H1 (cell line): ENCODE measurements at regions not wholly inside any gene's neighbourhood (a gene's known extent, or its start where the extent isn't known, plus 50 kb on each side); places are given as distances from the start of the nearest gene placed in this dataset.

Source experiments
- CTCF ChIA-PET: fragments of 300-600 bp; sonication (Branson Sonifier 250); formaldehyde crosslinking; loops from one replicate; lab custom pipeline; 2021; ENCODE audit not compliant: partially characterized antibody; lab: Charles Lee
- POLR2A ChIA-PET: fragments of 300-600 bp; sonication (Branson Sonifier 250); formaldehyde crosslinking; loops from one replicate; lab custom pipeline; 2021; ENCODE audit warnings: inconsistent platforms; ENCODE audit not compliant: partially characterized antibody; lab: Charles Lee
- DNase-seq, 2 experiments: peaks; one replicate each; pipeline versions ENCODE4 v3.0.0 to v3.0.0-alpha.2; 2010 to 2022; ENCODE audit warnings: low spot score in 2 of 2, low read depth in 1 of 2, mixed read lengths in 1 of 2
- FAIRE-seq: peaks from 2 replicates; lab custom pipeline; 2011; peaks lifted over from hg19 to GRCh38; lab: Jason Lieb, UNC
- H2AFZ ChIP-seq: 2 replicates; pipeline ENCODE4 v1.8.1; 2012; ENCODE audit warnings: low read length, inconsistent platforms
- H2AK5ac ChIP-seq: 2 replicates; pipeline ENCODE4 v1.6.1; 2013; ENCODE audit warnings: low read depth, low read length
- H2BK120ac ChIP-seq: replicated peaks from 2 replicates; pipeline ENCODE3; 2013; ENCODE audit warnings: low read depth, low read length, inconsistent platforms
- H2BK12ac ChIP-seq: 2 replicates; pipeline ENCODE4 v1.6.1; 2013; ENCODE audit warnings: low read depth, low read length
- H2BK15ac ChIP-seq: 2 replicates; pipeline ENCODE4 v1.6.1; 2013; ENCODE audit warnings: low read length
- H2BK20ac ChIP-seq: 2 replicates; pipeline ENCODE4 v1.6.1; 2013; ENCODE audit warnings: low read length
- H2BK5ac ChIP-seq: 2 replicates; pipeline ENCODE4 v1.6.1; 2013; ENCODE audit warnings: low read depth, low read length
- H3K14ac ChIP-seq: 2 replicates; pipeline ENCODE4 v1.6.1; 2013; ENCODE audit warnings: inconsistent platforms; ENCODE audit not compliant: insufficient read length
- H3K18ac ChIP-seq: 2 replicates; pipeline ENCODE4 v1.6.1; 2013; ENCODE audit warnings: low read length; ENCODE audit errors: extremely low read depth
- H3K23ac ChIP-seq: 2 replicates; pipeline ENCODE4 v1.6.1; 2013; ENCODE audit warnings: inconsistent platforms; ENCODE audit not compliant: insufficient read length
- H3K23me2 ChIP-seq: 2 replicates; pipeline ENCODE4 v1.6.1; 2013; ENCODE audit warnings: low read depth, low read length
- H3K27ac ChIP-seq: 2 replicates; pipeline ENCODE4 v1.6.1; 2011; ENCODE audit warnings: low read depth, low read length, inconsistent platforms
- H3K27me3 ChIP-seq, 4 experiments: replicated peaks in 1 of 4; 1 replicate in 1 of 4; 2 replicates in 3 of 4; pipeline versions ENCODE4 v1.6.1 to v1.8.1; 2011 to 2013; ENCODE audit warnings: low read length in 3 of 4, mild to moderate bottlenecking in 3 of 4, inconsistent platforms in 2 of 4, mixed read lengths in 2 of 4, moderate library complexity in 1 of 4; ENCODE audit not compliant: control insufficient read depth in 3 of 4, insufficient read depth in 3 of 4; ENCODE audit errors: extremely low read depth in 1 of 4
- H3K36me3 ChIP-seq, 4 experiments: 2 replicates each; pipeline versions ENCODE4 v1.6.1 to v1.8.1; 2011 to 2013; ENCODE audit warnings: mild to moderate bottlenecking in 4 of 4, low read length in 3 of 4, moderate library complexity in 2 of 4, control low read depth in 1 of 4, inconsistent platforms in 1 of 4; ENCODE audit not compliant: insufficient read depth in 4 of 4, control insufficient read depth in 2 of 4
- H3K4ac ChIP-seq: replicated peaks from 2 replicates; pipeline ENCODE3; 2013; ENCODE audit warnings: low read length, low read depth, mixed read lengths, inconsistent platforms; ENCODE audit not compliant: insufficient read length
- H3K4me1 ChIP-seq, 4 experiments: replicated peaks in 1 of 4; 1 replicate in 1 of 4; 2 replicates in 3 of 4; pipeline versions ENCODE4 v1.6.1 to v1.8.1; 2011 to 2013; ENCODE audit warnings: low read length in 3 of 4, inconsistent platforms in 2 of 4, mixed read lengths in 1 of 4; ENCODE audit not compliant: insufficient read depth in 4 of 4, control insufficient read depth in 3 of 4
- H3K4me2 ChIP-seq, 2 experiments: 2 replicates each; pipeline versions ENCODE4 v1.6.1 to v1.8.1; 2011 to 2013; ENCODE audit warnings: low read depth in 2 of 2, low read length in 2 of 2, control low read depth in 1 of 2, inconsistent platforms in 1 of 2, mild to moderate bottlenecking in 1 of 2; ENCODE audit not compliant: insufficient read depth in 1 of 2
- H3K4me3 ChIP-seq, 4 experiments: fragments of 200-600, 300-600 bp in 1 of 4; sonication (generic), shearing (Covaris generic), sonication (Bioruptor Twin) in 1 of 4; 2 replicates each; pipeline versions ENCODE4 v1.5.1 to v1.8.1; 2011 to 2016; ENCODE audit warnings: low read length in 4 of 4, low read depth in 3 of 4, control low read depth in 2 of 4, inconsistent platforms in 2 of 4, mild to moderate bottlenecking in 2 of 4, mixed read lengths in 1 of 4, moderate library complexity in 1 of 4; ENCODE audit not compliant: insufficient read depth in 2 of 4; ENCODE audit errors: extremely low read depth in 1 of 4
- H3K56ac ChIP-seq: replicated peaks from 2 replicates; pipeline ENCODE3; 2013; ENCODE audit warnings: low read depth, mild to moderate bottlenecking, mixed read lengths, low read length, inconsistent platforms; ENCODE audit not compliant: insufficient read length
- H3K79me1 ChIP-seq: 2 replicates; pipeline ENCODE4 v1.6.1; 2013; ENCODE audit warnings: low read depth, low read length, control low read depth
- H3K79me2 ChIP-seq, 2 experiments: 2 replicates each; pipeline versions ENCODE4 v1.6.1 to v1.8.1; 2012 to 2013; ENCODE audit warnings: low read length in 2 of 2, mild to moderate bottlenecking in 2 of 2, inconsistent platforms in 1 of 2; ENCODE audit not compliant: insufficient read depth in 2 of 2, control insufficient read depth in 1 of 2
- H3K9ac ChIP-seq, 4 experiments: replicated peaks in 1 of 4; 1 replicate in 1 of 4; 2 replicates in 3 of 4; pipeline versions ENCODE4 v1.6.1 to v1.8.1; 2011 to 2013; ENCODE audit warnings: low read depth in 3 of 4, low read length in 3 of 4, control low read depth in 2 of 4, mild to moderate bottlenecking in 2 of 4, moderate library complexity in 2 of 4, inconsistent platforms in 1 of 4; ENCODE audit errors: extremely low read depth in 1 of 4
- H3K9me3 ChIP-seq, 2 experiments: 2 replicates each; pipeline versions ENCODE4 v1.6.1 to v1.8.1; 2012 to 2013; ENCODE audit warnings: mild to moderate bottlenecking in 2 of 2, moderate library complexity in 2 of 2, control low read depth in 1 of 2, inconsistent platforms in 1 of 2, low read depth in 1 of 2, low read length in 1 of 2, mixed read lengths in 1 of 2; ENCODE audit not compliant: insufficient read depth in 2 of 2
- H4K20me1 ChIP-seq, 2 experiments: replicated peaks in 1 of 2; 2 replicates each; pipeline versions ENCODE3 to v1.8.1; 2011 to 2013; ENCODE audit warnings: inconsistent platforms in 2 of 2, low read length in 2 of 2, mild to moderate bottlenecking in 1 of 2; ENCODE audit not compliant: insufficient read depth in 2 of 2, control insufficient read depth in 1 of 2
- H4K5ac ChIP-seq: 2 replicates; pipeline ENCODE4 v1.6.1; 2013; ENCODE audit warnings: low read length, low read depth, mixed read lengths, inconsistent platforms; ENCODE audit not compliant: insufficient read length
- H4K8ac ChIP-seq: 2 replicates; pipeline ENCODE4 v1.8.0; 2013; ENCODE audit warnings: mild to moderate bottlenecking, moderate library complexity, low read length, inconsistent platforms; ENCODE audit not compliant: insufficient read depth; ENCODE audit errors: extremely low read depth
- H4K91ac ChIP-seq: replicated peaks from 2 replicates; pipeline ENCODE3; 2013; ENCODE audit warnings: low read length, mixed read lengths, inconsistent platforms; ENCODE audit not compliant: insufficient read length
- CHD1 ChIP-seq: IDR thresholded peaks from 2 replicates; pipeline ENCODE4 v1.6.1; 2012; ENCODE audit warnings: low read depth, low read length, improper control_type of control experiment
- CREB1 ChIP-seq: IDR thresholded peaks from 2 replicates; pipeline ENCODE4 v1.6.1; 2012; ENCODE audit warnings: inconsistent platforms
- E2F6 ChIP-seq: IDR thresholded peaks from 2 replicates; pipeline ENCODE4 v1.6.1; 2012; ENCODE audit warnings: inconsistent platforms
- EZH2 ChIP-seq: fragments of 200-600 bp; sonication (generic); IDR thresholded peaks from 2 replicates; pipeline ENCODE4 v1.7.1; 2012; ENCODE audit warnings: low read depth, mild to moderate bottlenecking, moderate library complexity, low read length, inconsistent platforms; ENCODE audit not compliant: severe bottlenecking
- GABPA ChIP-seq: IDR thresholded peaks from 2 replicates; pipeline ENCODE4 v1.6.1; 2011; ENCODE audit warnings: mild to moderate bottlenecking, low read length, moderate library complexity, borderline replicate concordance; ENCODE audit not compliant: insufficient read depth
- MAX ChIP-seq: IDR thresholded peaks from 2 replicates; pipeline ENCODE4 v1.6.1; 2012; ENCODE audit warnings: inconsistent platforms
- NRF1 ChIP-seq: IDR thresholded peaks from 2 replicates; pipeline ENCODE4 v1.6.1; 2011; ENCODE audit warnings: mild to moderate bottlenecking, low read depth, low read length, improper control_type of control experiment
- POLR2A ChIP-seq, 2 experiments: IDR thresholded peaks; 1 replicate in 1 of 2; 2 replicates in 1 of 2; pipeline ENCODE4 v1.6.1; 2011; ENCODE audit warnings: low read depth in 2 of 2, low read length in 2 of 2, mild to moderate bottlenecking in 2 of 2; ENCODE audit errors: control extremely low read depth in 1 of 2
- RFX5 ChIP-seq: IDR thresholded peaks from 2 replicates; pipeline ENCODE4 v1.6.1; 2011; ENCODE audit warnings: low read depth, low read length, improper control_type of control experiment, borderline replicate concordance
- SIRT6 ChIP-seq: IDR thresholded peaks from one replicate; pipeline ENCODE4 v1.7.1; 2012; ENCODE audit warnings: low read length, inconsistent platforms
- SP4 ChIP-seq: IDR thresholded peaks from 2 replicates; pipeline ENCODE4 v1.6.1; 2012; ENCODE audit warnings: low read length, inconsistent platforms
- TAF7 ChIP-seq: optimal IDR thresholded peaks from 2 replicates; pipeline ENCODE3; 2011; ENCODE audit warnings: low read depth, mild to moderate bottlenecking, inconsistent platforms, low read length, moderate library complexity, borderline replicate concordance
- TCF12 ChIP-seq: IDR thresholded peaks from 2 replicates; pipeline ENCODE4 v1.6.1; 2011; ENCODE audit warnings: low read depth, mild to moderate bottlenecking, low read length
- WGBS, 2 experiments: shearing (Covaris generic) in 1 of 2; methylation state at CpG; one replicate each; pipeline versions ENCODE4 v1.1.6 to v1.1.7; 2013 to 2015; ENCODE audit warnings: low lambda C conversion rate in 2 of 2, mixed read lengths in 2 of 2, inconsistent platforms in 1 of 2, low coverage in 1 of 2, missing lambda C conversion rate in 1 of 2; ENCODE audit not compliant: insufficient replicate concordance in 2 of 2, insufficient coverage in 1 of 2, insufficient read length in 1 of 2; ENCODE audit errors: extremely low coverage in 1 of 2, missing lambda C conversion rate in 1 of 2; 5-methylcytosine and 5-hydroxymethylcytosine counted together

- Histone ChIP-seq H4K20me1 (no peaks in the 10 kb centered on the region), H3K9me3 (no peaks in the 10 kb centered on the region), H2AK5ac (no peak overlapping the region), H3K23ac (no peak overlapping the region), H2BK5ac (no peak overlapping the region), H4K91ac (no peak overlapping the region), H4K8ac (no peak overlapping the region), H3K4me2 (no peak overlapping the region), H2BK20ac (no peak overlapping the region), H3K23me2 (no peaks in the 10 kb centered on the region), H3K14ac (no peak overlapping the region), H3K18ac (no peak overlapping the region), H2BK12ac (no peak overlapping the region), H3K4me1 (no peaks in the 10 kb centered on the region), H2AFZ (no peak overlapping the region), H3K36me3 (no peaks in the 10 kb centered on the region), H3K79me1 (no peaks in the 10 kb centered on the region), H3K27ac (no peak overlapping the region), H4K5ac (no peak overlapping the region), H3K4me3 (no peak overlapping the region), H2BK120ac (no peak overlapping the region), H3K27me3 (no peaks in the 10 kb centered on the region), H3K56ac (no peak overlapping the region), H3K79me2 (no peaks in the 10 kb centered on the region), H2BK15ac (no peak overlapping the region), H3K4ac (no peak overlapping the region), H3K9ac (no peak overlapping the region)
- no peak for TF ChIP-seq NRF1
- no peak for TF ChIP-seq EZH2
- TF ChIP-seq CREB1, result no peak
- TF ChIP-seq GABPA, result no peak
- no peak for TF ChIP-seq POLR2A (IDR thresholded peaks at IDR 0.05; ENCODE audit: control extremely low read depth in 1 of 2, low read depth in 2 of 2, low read length in 2 of 2)
- TF ChIP-seq MAX, result no peak
- TF ChIP-seq SP4, result no peak
- TF ChIP-seq E2F6, result no peak
- TF ChIP-seq RFX5, result no peak
- no peak for TF ChIP-seq TAF7
- TF ChIP-seq CHD1, result no peak
- no peak for TF ChIP-seq TCF12
- no peak for TF ChIP-seq SIRT6
- 88% methylated on average over 4 of the region's 4 CpGs; no CpG with 5 or more reads in 1 of the 2 experiments for WGBS, 2 experiments
- DNase-seq (no peak), FAIRE-seq (no peak)
- ChIA-PET POLR2A (no interaction called here), CTCF (interaction anchor here (0.6 to 1.2 kb wide), 2 partner anchors 12 to 144 kb away, joined by 3 to 4 read pairs; no protein-coding TSS in a partner anchor)
Measured at GRCh38 chr15:92289733-92290132, 103.9 kb upstream of the ST8SIA2 start.
